ENCODE measurements at regions not wholly inside any gene's neighbourhood (a gene's known extent, or its start where the extent isn't known, plus 50 kb on each side); places are given as distances from the start of the nearest gene placed in this dataset.

DNA sequence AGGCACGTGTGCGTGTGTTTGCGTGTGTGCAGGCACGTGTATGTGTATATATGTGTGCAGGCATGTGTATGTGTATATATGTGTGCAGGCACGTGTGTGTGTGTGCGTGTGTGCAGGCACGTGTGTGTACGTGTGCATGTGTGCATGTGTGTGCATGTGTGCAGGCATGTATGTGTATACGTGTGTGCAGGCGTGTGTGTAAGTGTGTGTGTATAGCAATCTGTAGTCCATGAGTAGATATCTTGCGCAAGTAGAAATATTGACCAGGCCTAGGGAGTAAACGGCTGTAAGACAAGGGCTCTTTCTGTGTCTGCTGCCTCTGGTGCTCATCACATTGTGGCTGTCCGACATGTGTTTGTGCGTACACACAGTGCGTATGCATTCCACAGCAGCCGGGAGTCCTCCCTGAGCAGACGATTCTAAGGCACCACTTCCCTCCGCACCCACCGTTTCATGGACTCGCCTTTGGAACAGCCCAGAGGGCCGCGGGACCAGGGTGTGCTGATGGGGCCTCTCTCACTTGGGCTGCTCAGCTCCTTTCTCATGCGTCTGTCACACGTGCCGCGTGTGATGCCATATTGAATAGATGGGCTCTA, 167.6 kb downstream of the ERMARD start:
- TF ChIP-seq GATA2 (IDR thresholded peaks at IDR 0.05; ENCODE audit: low read depth, low read length) (no peak), GATA3 (IDR thresholded peaks at IDR 0.05; ENCODE audit: low read depth, low read length) (no peak)
